GM21423 (cell line): ENCODE measurements at regions not wholly inside any gene's neighbourhood (a gene's known extent, or its start where the extent isn't known, plus 50 kb on each side); places are given as distances from the start of the nearest gene placed in this dataset.
"Not testable (repeated sequence)": the region's sequence is repeated elsewhere in the genome, so short reads cannot be mapped to it uniquely, and the experiment has no call there.

Source experiments
- ATAC-seq: cut with Tn5 transposase; IDR thresholded peaks from one replicate; pipeline ENCODE4 v1.9.1; 2021; ENCODE audit warnings: mild to moderate bottlenecking, moderate library complexity; ENCODE audit not compliant: unreplicated experiment

DNA sequence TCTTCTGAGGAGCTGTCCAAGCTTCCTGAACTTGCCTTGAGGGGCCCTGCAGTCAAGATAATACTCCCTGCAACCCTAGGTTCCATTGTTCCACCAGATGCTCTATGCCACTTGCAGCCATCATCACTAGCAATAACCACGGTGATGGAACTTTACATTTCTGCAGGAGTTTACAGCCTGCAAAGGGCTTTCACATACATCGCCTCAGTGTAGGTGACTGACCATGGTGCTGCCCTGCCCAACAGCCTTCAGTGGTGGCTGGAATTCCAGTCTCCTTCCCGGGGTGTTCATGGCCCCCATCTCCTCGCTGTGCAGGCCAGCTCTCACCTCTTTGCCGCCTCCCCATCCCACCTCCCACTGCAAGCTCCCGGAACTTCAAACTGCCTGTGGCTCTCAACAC lies 225.5 kb upstream of the ECI2 start:
- ATAC-seq: no peak

DNA sequence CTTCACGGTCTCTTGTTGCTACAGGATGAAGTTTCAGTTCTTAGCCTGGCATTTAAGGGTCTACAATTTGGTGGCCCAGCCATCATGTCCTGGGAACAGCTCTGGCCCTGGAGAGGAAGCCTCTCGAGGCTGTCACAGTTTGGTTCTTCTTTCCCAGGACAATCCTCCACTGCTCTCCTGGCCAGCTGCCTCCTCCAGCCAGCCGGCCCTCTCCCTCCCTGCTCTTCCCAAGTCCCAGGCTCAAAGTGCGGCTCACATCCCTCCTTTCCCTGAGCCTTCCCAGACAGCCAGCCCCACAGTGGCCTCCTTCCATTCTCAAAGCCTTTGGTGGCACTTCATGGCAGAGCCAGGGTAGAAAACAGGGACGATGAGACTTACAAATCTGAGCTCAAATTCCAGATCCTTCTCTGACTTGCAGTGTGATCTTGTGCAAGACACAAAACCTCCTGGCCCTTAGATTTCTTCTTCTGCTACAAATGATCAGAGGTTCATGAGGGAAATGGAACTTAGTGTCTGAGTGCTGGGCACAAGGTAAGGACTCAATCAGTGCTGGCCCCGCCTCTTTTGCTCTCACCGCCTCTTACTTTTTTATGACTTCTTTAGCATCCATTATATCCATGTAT lies 223.8 kb upstream of the ECI2 start:
- ATAC-seq: no peak

DNA sequence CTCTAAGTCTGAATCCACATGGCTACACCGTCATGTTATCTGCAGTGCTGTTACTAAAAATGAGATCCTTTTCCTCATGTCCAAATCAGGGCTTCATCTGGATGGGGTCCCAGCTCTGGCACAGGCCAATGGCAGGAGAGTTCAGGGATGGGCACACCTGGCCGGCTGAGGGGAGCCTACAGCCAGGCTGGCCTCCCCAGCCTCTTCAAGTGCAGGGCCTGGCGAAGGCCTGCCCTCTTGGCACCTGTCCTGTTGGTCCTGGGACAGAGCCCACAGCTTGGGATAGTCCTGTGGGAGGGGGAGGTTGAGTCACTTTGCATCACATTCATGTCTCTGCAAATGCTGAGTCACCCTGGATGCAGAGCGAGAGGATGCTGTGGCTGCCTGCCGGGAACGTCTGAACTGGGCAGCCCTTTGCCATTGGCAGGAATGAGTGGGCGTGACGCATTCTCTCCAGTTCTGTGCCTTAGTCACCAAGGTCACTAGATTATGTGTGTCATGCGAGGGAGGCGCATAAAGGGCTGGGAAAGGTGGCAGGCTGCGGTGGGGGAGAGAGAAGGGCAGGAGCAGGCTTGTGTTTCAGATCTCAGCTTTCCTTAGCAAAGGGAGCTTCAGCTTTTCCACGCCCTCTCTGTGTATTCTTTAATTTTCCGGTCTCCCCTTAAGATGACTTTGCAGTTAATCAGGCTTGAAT lies 223.2 kb upstream of the ECI2 start:
- ATAC-seq: no peak

DNA sequence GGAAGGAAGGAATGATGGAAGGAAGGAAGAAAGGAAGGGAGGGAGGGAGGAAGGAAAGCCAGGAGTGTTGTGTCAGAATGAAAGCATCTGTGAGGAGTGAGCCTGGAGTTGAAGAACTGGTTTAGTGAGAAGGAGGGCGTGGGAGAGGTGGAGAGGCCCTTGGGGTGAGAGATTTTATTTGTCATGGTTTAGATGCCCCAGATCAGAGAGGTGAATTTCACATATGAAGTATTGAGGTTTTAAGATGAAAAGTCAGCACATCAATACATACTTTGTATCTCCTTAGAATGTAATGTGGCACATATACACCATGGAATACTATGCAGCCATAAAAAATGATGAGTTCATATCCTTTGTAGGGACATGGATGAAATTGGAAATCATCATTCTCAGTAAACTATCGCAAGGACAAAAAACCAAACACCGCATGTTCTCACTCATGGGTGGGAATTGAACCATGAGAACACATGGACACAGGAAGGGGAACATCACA lies 222.3 kb upstream of the ECI2 start:
- ATAC-seq: not testable (repeated sequence)

DNA sequence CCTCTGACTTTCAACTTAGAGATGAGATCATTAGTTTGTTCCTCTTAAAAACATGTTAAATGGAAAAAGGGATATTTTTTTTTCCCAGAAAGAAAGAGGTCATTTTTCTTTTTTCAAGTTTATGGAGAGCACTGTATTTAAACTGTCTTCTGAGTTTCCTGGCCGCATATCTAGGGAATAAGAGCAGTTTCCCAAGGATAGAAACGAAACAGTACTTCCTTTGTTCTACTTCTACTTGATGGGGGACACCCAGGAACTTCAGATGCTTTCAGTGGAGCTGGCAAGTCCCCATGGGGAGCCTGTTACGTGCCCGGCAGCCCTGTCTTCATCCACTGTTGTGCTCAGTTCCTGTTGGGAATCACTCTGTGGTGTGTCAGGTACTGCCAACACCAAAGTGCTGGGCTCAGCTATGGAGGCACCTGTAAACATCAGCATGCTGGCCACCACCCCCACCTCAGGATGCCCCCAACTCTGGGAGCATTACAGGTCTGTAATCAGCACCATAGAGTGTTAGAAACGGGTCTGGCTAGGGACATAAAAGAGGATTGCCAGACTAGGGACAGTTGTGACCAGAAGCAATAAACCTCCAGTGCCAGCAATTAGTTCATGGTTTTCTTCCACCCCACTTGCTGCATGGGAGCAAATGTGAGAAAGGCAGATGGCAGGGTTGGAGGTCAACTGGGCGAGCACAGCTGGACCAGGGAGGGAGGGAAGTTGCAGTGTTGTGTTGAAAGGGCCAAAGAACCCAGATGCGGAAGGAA lies 221.7 kb upstream of the ECI2 start:
- ATAC-seq: no peak

DNA sequence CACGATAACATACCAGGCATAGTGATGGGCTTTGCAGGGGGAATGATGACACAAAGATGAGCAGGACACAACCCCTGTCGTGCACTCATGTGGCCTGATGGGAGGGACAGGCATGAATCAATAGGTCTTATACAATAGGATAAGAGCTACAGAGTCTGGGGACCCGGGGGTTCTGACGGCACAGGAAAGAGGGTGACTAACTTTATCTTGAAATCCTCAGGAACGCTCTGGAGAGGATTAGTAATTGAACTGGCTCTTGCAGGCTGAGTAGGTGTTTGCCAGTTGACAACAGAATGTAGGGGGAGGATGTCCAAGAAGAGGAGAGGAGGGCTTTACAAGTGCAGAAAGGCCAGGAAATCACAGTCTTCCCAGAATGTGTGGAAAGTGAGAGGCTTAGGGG lies 219.9 kb upstream of the ECI2 start:
- ATAC-seq: no peak

DNA sequence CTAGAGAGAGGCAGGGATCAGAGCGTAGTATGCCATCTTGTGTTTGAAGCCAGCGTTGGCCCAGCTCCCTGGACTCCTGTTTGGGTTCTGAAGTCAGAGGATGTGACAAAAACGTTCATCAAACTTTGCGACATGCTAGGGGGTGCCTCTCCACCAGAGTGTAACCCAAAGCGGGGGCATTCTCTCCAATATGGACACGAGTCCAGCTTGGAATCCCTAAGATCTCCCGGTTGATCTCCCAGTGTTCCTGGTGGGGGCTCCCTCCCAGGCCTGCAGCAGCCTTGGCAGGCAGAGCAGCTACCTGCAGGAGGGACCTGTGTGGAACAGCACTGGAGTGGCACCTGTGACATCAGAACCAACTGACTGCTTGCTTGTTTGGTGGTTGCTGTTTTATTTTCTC lies 218.8 kb upstream of the ECI2 start:
- no peak for ATAC-seq

DNA sequence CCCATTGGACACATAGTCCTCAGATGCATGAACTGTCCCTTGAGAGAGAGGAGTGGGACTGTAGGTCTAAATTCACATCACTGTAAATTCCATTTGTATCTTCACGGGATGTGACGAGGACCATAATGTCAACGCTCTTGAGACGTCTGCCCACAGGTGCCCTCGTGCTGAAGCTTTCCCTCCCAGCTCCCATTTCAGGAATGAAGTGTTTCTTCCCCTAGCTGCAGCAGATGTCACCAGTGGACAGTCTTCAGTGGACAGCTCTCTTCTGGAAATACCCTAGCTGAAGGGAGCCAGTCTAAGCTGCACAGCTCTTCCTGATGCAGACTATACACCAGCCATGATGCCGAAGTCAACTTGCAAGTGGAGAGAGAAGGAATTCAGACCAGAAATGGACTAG lies 217.4 kb upstream of the ECI2 start:
- no peak for ATAC-seq

DNA sequence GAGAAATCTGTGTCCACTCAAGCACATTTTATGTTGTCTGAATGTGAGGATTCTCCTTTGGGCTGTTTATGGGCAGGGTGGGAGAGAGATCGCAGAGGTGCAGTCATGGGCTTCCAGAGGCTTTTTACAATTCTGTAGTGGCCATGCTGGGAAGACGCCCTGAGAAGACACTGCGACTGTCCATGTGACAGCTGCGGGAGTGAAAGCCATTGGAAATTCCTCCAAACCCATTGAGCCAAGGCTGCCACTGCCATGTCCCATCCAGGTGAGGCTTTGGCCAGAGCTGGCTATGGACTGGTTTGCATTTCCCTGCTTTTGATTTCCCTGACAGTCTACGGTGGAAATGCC lies 216.9 kb upstream of the ECI2 start:
- ATAC-seq: no peak

DNA sequence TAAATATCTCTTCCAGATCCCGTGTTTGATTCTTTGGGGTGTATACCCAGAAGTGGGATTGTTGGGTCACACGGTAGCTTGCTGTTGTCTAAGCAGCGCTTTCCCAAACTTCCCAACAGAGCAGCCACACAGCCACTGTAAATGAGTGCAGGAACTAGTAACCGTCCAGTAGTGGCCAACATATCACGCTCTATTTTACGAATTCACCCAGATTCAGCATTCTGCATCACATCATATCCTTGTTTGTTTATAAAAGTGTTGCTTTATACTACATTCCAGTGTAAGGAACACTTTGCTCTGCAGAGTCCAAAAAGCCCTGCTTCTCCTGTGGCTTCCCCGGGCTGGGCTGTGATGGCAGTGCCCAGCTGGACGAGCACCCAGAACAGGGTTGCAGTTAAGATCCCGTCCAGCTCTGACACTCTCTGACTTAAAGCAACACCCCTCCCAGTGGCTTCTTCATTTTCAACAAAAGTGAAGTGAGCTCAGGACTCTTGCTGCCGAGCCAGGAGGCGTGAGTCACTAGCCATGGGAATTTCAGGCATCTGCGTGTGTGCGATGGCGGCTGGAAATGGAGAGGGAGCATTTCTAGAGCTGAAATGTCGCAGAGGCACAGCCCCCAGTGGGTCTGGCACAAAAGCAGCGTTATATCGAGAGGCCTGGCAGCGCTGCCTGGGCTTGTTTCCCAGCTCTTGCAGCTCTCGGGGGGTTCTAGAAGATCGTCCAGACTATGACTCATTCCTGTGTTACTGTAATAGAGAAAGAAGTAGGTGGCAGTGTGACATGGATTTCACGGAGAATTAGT lies 216.3 kb upstream of the ECI2 start:
- no peak for ATAC-seq

DNA sequence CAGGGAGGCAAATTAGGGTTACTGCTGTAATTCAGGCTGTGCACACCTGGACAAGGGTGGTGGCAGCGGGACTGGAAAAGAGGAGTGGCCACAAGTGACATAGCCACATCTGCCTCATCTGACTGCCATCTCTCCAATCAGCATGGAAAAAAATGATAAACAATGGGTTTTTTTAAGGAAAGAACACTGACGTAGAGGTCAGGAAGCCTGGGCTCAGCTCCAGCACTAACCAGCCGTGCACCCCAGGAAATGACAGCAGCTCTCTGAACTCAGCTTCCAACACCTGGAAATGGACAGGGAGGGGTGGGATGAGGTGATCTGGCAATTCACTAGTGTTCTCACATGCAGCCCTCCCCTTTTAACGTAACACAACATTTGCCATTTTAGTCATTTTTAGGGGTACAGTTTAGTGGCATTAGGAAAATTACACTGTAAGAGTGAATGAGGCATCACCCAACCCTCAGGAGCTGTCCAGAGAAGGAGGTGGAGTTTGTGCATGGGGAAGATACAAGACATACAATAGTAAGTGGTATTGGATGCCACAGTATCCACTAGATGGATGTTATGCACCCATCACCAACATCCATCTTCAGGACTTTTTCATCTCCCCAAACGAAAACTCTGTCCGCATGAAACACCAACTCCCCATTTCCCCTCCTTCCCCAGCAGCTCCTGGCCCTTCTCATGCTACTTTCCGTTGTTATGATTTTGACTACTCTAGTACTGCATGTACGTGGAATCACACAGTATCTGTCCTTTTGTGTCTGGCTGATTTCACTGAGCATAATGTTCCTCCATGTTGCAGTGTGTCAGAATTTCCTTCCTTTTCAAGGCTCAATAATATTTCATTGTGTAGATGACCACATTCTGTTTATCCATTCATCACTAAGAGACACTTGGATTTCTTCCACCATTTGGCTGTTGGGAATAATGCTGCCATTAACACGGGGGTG lies 215.5 kb upstream of the ECI2 start:
- no peak for ATAC-seq

DNA sequence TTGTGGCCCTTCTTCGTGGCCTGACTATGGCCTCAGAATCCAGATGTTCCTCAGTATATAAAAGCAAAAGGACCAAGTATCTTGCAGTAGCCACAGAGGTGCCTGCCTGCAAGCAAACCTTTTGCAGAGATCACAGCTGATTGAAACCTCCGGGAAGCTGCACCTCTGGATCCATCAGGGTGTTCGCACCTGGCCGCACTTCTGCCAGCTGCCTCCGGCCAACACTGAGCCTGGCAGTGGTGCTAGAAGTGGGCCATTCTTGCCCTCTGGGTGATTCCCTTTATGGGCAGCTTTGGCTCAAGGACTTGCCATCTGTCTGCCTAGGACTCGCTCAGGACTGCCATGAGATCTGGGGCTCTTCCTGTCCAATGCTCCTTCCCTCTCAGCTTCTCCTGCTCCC lies 214.6 kb upstream of the ECI2 start:
- no peak for ATAC-seq

DNA sequence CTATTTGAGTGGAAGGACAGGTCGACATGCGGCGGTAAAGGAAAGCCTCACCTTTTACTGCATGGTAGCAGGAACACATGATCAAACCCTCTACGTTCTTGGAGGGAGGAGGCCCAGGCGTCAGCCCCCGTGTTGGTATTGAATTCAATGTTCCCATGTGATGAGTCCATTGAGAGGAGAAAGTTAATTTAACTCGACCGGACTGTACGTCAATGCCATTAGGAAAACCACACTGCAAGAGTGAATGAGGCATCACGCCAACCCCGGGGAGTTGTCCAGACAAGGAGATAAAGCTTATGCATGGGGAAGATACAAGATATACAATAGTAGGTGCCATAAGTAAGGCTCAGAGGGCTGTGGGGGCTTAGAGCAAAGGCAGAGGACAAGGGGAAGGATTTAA lies 213.9 kb upstream of the ECI2 start:
- no peak for ATAC-seq

DNA sequence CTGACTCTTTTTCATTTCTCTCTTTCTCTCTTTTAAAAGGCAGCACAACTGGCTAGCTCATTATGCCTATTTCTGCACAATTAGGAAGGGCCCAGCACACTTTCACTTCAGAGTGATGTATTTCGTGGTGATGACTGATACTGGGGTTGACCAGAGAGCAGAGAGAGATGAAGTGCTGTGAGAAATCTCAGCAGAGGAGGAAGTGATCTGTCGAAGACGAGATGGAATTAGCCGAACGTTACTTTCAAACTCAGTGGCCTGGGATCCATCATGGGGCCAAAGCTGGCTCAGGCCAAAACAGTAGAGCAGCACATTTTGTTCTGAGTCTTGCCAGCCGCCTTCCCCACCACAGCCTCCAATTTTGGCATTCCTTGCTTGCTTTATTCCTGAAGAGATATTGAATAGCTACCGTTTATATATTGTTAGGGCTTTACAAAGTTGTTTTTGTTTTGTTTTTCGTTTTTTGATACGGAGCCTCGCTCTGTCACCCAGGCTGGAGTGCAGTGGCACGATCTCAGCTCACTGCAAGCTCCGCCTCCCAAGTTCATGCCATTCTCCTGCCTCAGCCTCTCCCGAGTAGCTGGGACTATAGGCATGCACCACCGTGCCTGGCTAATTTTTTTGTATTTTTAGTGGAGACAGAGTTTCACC lies 213.2 kb upstream of the ECI2 start:
- ATAC-seq: no peak

DNA sequence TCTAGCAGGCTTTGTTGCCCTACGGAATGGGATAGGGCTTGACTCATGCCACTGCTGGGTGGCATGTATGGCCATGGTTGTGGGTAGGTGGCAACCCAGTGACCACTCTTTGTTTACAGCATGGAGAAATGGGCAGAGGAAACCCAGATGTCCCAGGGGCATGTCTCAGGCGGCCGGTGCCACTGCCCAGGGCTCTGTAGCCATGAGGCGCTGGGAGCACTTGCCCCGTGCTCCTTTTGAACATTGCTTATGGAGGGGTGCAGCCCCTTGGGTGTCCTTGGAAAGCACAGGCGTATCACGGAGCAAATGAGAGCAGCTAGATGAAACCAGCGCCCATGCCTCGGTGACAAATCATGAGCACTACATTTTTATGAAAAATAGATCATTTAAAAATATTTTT lies 212.5 kb upstream of the ECI2 start:
- ATAC-seq: no peak

DNA sequence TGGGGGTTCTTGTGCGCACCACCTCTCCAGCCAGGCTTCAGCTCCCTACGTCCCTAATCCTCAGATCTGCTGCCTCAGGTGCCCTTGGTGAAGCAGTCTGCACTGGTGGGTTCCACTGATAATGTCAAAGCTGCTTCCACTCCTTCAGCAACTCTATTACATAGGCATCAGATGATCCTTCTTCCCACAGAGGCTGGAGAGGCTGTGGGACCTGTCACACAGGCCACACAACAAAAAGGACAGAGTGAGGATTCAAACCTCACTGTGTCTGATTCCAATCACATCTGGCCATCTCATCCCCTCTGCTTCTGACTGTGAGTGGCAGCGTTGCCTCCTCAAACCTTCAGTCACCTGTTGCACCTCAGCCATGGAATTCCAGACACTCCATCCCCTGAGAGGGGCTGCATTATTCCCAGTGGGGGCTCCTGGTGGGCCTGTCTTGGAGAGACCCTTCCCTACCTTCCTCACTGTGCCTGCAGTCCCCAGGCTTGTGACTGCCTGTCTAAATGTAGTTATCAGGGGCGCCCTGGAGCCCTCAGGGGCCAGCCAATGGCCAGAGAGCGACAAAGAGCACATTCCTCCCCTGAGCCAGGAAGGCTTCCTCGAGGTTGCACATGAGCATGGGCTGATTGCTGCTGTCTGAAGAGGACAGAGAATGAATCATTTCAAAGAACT lies 211.4 kb upstream of the ECI2 start:
- no peak for ATAC-seq

DNA sequence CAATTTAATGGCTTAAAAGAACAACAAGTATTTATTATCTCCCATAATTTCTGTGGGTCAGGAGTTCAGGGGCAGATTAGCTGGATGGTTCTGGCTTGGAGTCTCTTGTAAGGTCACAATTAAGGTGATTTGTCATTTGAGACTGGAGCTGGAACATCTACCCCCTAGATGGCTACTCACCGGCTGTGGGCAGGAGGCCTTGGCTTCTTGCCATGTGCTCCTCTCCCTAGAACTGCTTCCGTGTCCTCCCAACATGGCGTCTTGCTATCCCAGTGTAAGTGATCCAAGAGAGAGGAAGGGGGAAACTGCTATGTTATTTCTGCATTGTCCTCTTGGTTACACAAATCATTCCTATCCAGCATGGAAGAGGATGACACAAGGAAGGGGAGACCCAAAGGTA lies 210.2 kb upstream of the ECI2 start:
- ATAC-seq: no peak

DNA sequence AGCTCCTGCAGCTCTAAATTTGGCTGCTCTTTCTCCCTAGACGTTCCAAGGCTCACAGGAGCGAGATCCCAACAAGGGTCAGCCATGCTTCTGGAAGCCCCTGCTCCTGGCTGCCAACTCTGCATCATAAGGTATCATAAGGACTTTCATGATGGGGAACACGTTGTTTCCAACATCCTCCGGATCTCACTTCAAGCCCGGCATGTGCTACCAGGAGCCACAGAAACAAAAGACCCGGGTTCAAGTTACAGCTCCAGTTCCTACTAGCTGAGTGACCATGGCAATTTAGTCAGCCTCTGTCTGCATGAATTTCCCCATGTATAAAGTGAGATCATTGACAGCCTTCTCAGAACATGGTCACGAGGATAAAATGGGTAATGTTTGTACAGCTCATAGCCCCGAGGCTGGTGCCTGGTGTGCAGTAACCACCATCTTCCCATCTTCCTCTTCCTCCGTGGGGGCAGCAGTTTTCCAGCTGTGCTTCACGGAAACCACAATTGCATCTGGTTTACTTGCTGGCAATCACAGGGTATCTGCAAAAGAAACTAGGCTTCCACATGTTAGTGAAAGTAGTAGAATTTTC lies 209.0 kb upstream of the ECI2 start:
- ATAC-seq: no peak
